ENCODE measurements at regions not wholly inside any gene's neighbourhood (a gene's known extent, or its start where the extent isn't known, plus 50 kb on each side); places are given as distances from the start of the nearest gene placed in this dataset.

DNA sequence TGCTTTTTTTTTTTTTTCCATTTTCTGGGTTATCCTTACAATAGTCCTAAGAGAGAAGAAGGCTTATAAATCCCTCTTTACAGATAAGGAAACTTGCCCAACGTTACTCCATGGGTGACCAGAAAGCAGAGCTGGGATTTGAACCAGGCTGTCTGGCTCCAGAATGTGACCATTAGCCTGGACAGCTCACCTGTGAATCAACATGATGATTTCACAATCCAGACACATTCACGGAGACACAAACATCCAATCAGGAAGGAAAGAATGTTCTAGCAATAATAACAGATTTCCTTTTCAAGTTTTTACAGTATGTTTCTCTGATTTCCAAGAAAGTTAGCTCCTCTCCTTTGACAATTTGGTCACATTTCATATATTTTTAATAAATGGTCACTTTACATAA lies 118.3 kb downstream of the GALC start:
- TF ChIP-seq, protein P1, sequence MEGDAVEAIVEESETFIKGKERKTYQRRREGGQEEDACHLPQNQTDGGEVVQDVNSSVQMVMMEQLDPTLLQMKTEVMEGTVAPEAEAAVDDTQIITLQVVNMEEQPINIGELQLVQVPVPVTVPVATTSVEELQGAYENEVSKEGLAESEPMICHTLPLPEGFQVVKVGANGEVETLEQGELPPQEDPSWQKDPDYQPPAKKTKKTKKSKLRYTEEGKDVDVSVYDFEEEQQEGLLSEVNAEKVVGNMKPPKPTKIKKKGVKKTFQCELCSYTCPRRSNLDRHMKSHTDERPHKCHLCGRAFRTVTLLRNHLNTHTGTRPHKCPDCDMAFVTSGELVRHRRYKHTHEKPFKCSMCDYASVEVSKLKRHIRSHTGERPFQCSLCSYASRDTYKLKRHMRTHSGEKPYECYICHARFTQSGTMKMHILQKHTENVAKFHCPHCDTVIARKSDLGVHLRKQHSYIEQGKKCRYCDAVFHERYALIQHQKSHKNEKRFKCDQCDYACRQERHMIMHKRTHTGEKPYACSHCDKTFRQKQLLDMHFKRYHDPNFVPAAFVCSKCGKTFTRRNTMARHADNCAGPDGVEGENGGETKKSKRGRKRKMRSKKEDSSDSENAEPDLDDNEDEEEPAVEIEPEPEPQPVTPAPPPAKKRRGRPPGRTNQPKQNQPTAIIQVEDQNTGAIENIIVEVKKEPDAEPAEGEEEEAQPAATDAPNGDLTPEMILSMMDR (conservative IDR thresholded peaks at IDR 0.05; ENCODE audit: low read depth, low read length): no peak
- TF ChIP-seq EZH2 (IDR thresholded peaks at IDR 0.05; ENCODE audit: borderline replicate concordance, low read depth, low read length, poor library complexity, severe bottlenecking): no peak
